ENCODE measurements at regions not wholly inside any gene's neighbourhood (a gene's known extent, or its start where the extent isn't known, plus 50 kb on each side); places are given as distances from the start of the nearest gene placed in this dataset.

GRCh38 chr11:28701760-28702449, 593.7 kb downstream of the METTL15 start:
- peak overlapping the region; percentile 63 for H3K4me3 ChIP-seq (ENCODE audit: low read length)
- intact Hi-C loops (cut with micrococcal nuclease), result loop anchor here (1.0 to 5.0 kb wide), 9 partner anchors 12 to 1003 kb away; no protein-coding TSS in a partner anchor
- CTCF ChIA-PET, result interaction anchor here (0.8 to 1.6 kb wide), 2 partner anchors 318 to 458 kb away, joined by 5 to 8 read pairs; no protein-coding TSS in a partner anchor

GRCh38 chr11:28699701-28700100, 591.5 kb downstream of the METTL15 start:
- no peak overlapping the region for H3K4me3 ChIP-seq (ENCODE audit: low read length)
- H3K79me2 ChIP-seq (ENCODE audit: low read length), result peaks cover 20% of the 10 kb centered on the region
- H2AFZ ChIP-seq (ENCODE audit: low read length), result no peak overlapping the region
- no peaks in the 10 kb centered on the region for H3K27me3 ChIP-seq (ENCODE audit: low read length)
- H3K9me3 ChIP-seq (ENCODE audit: low read length), result no peaks in the 10 kb centered on the region
- H4K20me1 ChIP-seq (ENCODE audit: low read length), result no peaks in the 10 kb centered on the region
- TF ChIP-seq EZH2 (IDR thresholded peaks at IDR 0.05; ENCODE audit: low read length, unreplicated experiment) (no peak), EZH2phosphoT487 (IDR thresholded peaks at IDR 0.05; ENCODE audit: borderline replicate concordance, low read length) (no peak), CTCF (conservative IDR thresholded peaks at IDR 0.05; ENCODE audit: low read depth, low read length) (no peak)
- no peak for ATAC-seq
- no peaks in the 10 kb centered on the region for H3K36me3 ChIP-seq (ENCODE audit: low read depth, low read length)
- CTCF ChIA-PET, result interaction anchor here (0.6 kb wide), 1 partner anchor 1001 kb away, joined by 3 read pairs; no protein-coding TSS in a partner anchor
- no peak for DNase-seq
- intact Hi-C loops (cut with micrococcal nuclease), result loop anchor here (5.0 to 10.0 kb wide), 4 partner anchors 138 to 628 kb away; no protein-coding TSS in a partner anchor
- H3K4me1 ChIP-seq (ENCODE audit: insufficient read depth, low read length), result peaks cover 36% of the 10 kb centered on the region
- POLR2A ChIA-PET (ENCODE audit: unreplicated experiment), result no interaction called here
- BruUV-seq (replicated peaks), result no TSS peak
- peaks cover 3% of the 10 kb centered on the region for H3F3A ChIP-seq (ENCODE audit: low read length, unreplicated experiment)
- H3K4me2 ChIP-seq (ENCODE audit: low read length), result no peak overlapping the region
- H3K9me2 ChIP-seq (replicated peaks; ENCODE audit: low read length), result no peaks in the 10 kb centered on the region
- H3K9ac ChIP-seq (ENCODE audit: low read length), result no peak overlapping the region
- H3K27ac ChIP-seq (ENCODE audit: low read length), result no peak overlapping the region

More at GRCh38 chr11:28701760-28702449, 593.7 kb downstream of the METTL15 start:
- Histone ChIP-seq H3K27ac (ENCODE audit: low read length) (peak overlapping the region; percentile 94), H3K9me3 (ENCODE audit: low read length) (no peaks in the 10 kb centered on the region), H3K27me3 (ENCODE audit: low read length) (no peaks in the 10 kb centered on the region), H3K9ac (ENCODE audit: low read length) (peak overlapping the region; percentile 73), H4K20me1 (ENCODE audit: low read length) (no peaks in the 10 kb centered on the region), H3K36me3 (ENCODE audit: low read depth, low read length) (no peaks in the 10 kb centered on the region), H3F3A (ENCODE audit: low read length, unreplicated experiment) (peaks cover 3% of the 10 kb centered on the region), H3K9me2 (replicated peaks; ENCODE audit: low read length) (no peaks in the 10 kb centered on the region), H3K4me1 (ENCODE audit: insufficient read depth, low read length) (peaks cover 41% of the 10 kb centered on the region), H2AFZ (ENCODE audit: low read length) (peak overlapping the region; percentile 62), H3K79me2 (ENCODE audit: low read length) (peaks cover 42% of the 10 kb centered on the region), H3K4me2 (ENCODE audit: low read length) (peak overlapping the region; percentile 77)
- TF ChIP-seq CTCF (conservative IDR thresholded peaks at IDR 0.05; ENCODE audit: low read depth, low read length) (no peak), EZH2 (IDR thresholded peaks at IDR 0.05; ENCODE audit: low read length, unreplicated experiment) (no peak), EZH2phosphoT487 (IDR thresholded peaks at IDR 0.05; ENCODE audit: borderline replicate concordance, low read length) (no peak)
- ATAC-seq (peak; percentile 77), DNase-seq (peak; percentile 95)
- POLR2A ChIA-PET (ENCODE audit: unreplicated experiment), result interaction anchor here (0.7 kb wide), 1 partner anchor 1003 kb away, joined by 3 read pairs; no protein-coding TSS in a partner anchor
- BruUV-seq (replicated peaks), result no TSS peak
